Psoas muscle (tissue), 7 donors: ENCODE measurements at regions not wholly inside any gene's neighbourhood (a gene's known extent, or its start where the extent isn't known, plus 50 kb on each side); places are given as distances from the start of the nearest gene placed in this dataset.

Experiments
- ATAC-seq, 4 donors: fragments of 200-7000 bp; cut with Tn5 transposase; one replicate each; pipeline ENCODE4 v1.9.1; 2020; ENCODE audit warnings: moderate library complexity in 3 of 4, mild to moderate bottlenecking in 2 of 4
- DNase-seq, 2 donors: peaks; one replicate each; pipeline ENCODE4 v3.0.0-alpha.2; 2020
- H3K27ac ChIP-seq: fragments of 200-600 bp; one replicate; pipeline ENCODE4 v1.8.0; 2022
- H3K27me3 ChIP-seq, 3 donors: fragments of 200-600 bp in 1 of 3; one replicate each; pipeline versions ENCODE4 v1.6.1 to v1.8.0; 2013 to 2022; ENCODE audit warnings: low read length in 2 of 3, mild to moderate bottlenecking in 2 of 3, moderate library complexity in 1 of 3; ENCODE audit not compliant: insufficient read depth in 3 of 3
- H3K36me3 ChIP-seq, 2 donors: fragments of 200-600 bp in 1 of 2; one replicate each; pipeline versions ENCODE4 v1.6.1 to v1.8.0; 2013 to 2022; ENCODE audit warnings: low read depth in 1 of 2, mild to moderate bottlenecking in 1 of 2, moderate library complexity in 1 of 2; ENCODE audit not compliant: insufficient read depth in 1 of 2
- H3K4me1 ChIP-seq: fragments of 200-600 bp; one replicate; pipeline ENCODE4 v1.8.0; 2022
- H3K4me3 ChIP-seq: fragments of 200-600 bp; one replicate; pipeline ENCODE4 v1.8.0; 2022; ENCODE audit warnings: mild to moderate bottlenecking
- H3K9me3 ChIP-seq: fragments of 200-600 bp; one replicate; pipeline ENCODE4 v1.8.0; 2022
- WGBS, 3 donors: extraction: QIAGEN DNeasy Blood & Tissue Kit; methylation state at CpG; one replicate each; pipeline versions ENCODE4 v1.1.6 to v1.1.7; 2013; 5-methylcytosine and 5-hydroxymethylcytosine counted together
- intact Hi-C, 2 donors: fragments of 100-400 bp; cut with DNase I; formaldehyde crosslinking; loops; one replicate each; pipeline versions ENCODE4 v1.11.0 to v1.14.2; 2022
- TF ChIP-seq, protein P1 (sequence below): fragments of 200-600 bp; IDR thresholded peaks from one replicate; pipeline ENCODE4 v1.8.0; 2022; ENCODE audit warnings: antibody characterized with exemption
- donor health status: healthy with polysubstance abuse.
- donor health status: DM: no; HTN: no; CAD: no; lungs with moderate emphysema.
- donor health status: Bipolar disorder and iron deficiency.
- donor health status: healthy.
- donor health status: DM: yes; HTN: yes; CAD: no.
- donor health status: DM: no; HTN: no; CAD: no.
- donor health status: DM: yes; HTN: yes; CAD: no.

DNA sequence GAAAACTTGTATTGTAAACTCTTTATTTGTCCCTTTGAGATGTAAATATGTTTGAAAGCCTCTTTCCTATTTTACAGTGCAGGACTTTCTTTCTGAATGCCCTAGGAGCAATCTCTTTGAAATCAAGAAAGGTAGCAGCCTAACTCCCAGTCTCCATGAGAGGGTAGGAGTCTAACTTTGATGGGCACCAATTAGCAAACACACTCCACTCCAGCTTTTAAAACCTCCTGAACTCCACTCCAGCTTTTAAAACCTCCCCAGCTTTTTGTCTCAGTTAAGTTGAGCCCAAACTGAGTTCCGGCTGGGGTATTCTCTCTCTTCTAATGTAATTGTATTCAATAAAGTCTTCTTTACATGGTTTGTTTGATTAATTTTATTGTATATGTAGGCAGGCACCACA, 493.7 kb upstream of the CDH7 start:
- no peak overlapping the region for H3K27ac ChIP-seq
- no peak for DNase-seq
- no peaks in the 10 kb centered on the region for H3K9me3 ChIP-seq
- H3K27me3 ChIP-seq = no peaks in the 10 kb centered on the region
- ATAC-seq = no peak
- intact Hi-C loops = no loop called here
- WGBS, 3 donors = 20 to 34% (median 29%) methylated on average over 1 of the region's 1 CpG
- no peaks in the 10 kb centered on the region for H3K4me1 ChIP-seq
- H3K4me3 ChIP-seq = no peak overlapping the region
- TF ChIP-seq, protein P1, sequence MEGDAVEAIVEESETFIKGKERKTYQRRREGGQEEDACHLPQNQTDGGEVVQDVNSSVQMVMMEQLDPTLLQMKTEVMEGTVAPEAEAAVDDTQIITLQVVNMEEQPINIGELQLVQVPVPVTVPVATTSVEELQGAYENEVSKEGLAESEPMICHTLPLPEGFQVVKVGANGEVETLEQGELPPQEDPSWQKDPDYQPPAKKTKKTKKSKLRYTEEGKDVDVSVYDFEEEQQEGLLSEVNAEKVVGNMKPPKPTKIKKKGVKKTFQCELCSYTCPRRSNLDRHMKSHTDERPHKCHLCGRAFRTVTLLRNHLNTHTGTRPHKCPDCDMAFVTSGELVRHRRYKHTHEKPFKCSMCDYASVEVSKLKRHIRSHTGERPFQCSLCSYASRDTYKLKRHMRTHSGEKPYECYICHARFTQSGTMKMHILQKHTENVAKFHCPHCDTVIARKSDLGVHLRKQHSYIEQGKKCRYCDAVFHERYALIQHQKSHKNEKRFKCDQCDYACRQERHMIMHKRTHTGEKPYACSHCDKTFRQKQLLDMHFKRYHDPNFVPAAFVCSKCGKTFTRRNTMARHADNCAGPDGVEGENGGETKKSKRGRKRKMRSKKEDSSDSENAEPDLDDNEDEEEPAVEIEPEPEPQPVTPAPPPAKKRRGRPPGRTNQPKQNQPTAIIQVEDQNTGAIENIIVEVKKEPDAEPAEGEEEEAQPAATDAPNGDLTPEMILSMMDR = no peak
- H3K36me3 ChIP-seq = no peaks in the 10 kb centered on the region

DNA sequence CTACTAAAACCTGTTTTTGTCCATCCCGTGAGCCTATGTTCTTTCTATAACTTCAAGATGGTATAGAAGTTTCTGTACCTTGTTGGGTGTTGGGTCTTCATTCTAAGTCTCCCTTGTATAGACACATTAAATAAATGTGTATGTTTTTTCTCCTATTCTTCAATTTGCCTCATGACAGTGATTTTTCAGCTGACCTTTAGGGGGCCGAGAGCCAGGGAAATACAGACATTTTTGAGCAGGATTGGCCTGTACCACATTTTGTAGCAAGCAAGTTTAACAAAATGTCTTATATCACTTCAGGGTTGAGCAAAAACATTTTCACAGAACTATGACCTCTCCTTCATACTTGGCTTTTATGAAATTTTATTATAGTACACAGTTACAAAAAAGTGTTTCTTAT, 495.4 kb upstream of the CDH7 start:
- H3K4me3 ChIP-seq = no peak overlapping the region
- 75 to 82% (median 78%) methylated on average over 2 of the region's 2 CpGs for WGBS, 3 donors
- H3K27me3 ChIP-seq = no peaks in the 10 kb centered on the region
- TF ChIP-seq, protein P1 = no peak
- no peak for ATAC-seq
- DNase-seq = no peak
- no peaks in the 10 kb centered on the region for H3K9me3 ChIP-seq
- no peaks in the 10 kb centered on the region for H3K4me1 ChIP-seq
- H3K27ac ChIP-seq = no peak overlapping the region
- no peaks in the 10 kb centered on the region for H3K36me3 ChIP-seq
- intact Hi-C loops = no loop called here

DNA sequence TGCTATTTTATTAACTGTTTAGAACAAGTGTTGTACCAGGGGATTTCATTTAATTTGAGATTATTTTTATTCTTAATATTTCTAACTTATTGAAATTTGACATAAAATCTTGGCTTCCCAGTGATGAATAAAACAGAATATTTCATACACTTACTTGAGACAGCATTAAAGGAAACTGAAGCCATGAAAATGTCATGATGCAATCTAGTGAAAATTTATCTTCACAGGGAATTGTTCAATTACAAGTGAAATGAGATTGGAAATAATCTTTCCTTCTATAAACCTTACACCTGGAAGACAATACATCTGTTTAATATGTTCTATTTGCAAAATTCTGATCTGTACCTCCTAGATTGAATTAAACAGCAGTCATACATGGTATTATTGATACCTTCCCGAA, 511.0 kb upstream of the CDH7 start:
- intact Hi-C loops = no loop called here
- DNase-seq = no peak
- H3K4me3 ChIP-seq = no peak overlapping the region
- no peak for ATAC-seq
- no peaks in the 10 kb centered on the region for H3K27me3 ChIP-seq
- H3K4me1 ChIP-seq = no peaks in the 10 kb centered on the region
- H3K9me3 ChIP-seq = no peaks in the 10 kb centered on the region
- TF ChIP-seq, protein P1 = no peak
- WGBS, 3 donors = 88 to 95% (median 92%) methylated on average over 1 of the region's 1 CpG
- H3K36me3 ChIP-seq = no peaks in the 10 kb centered on the region
- no peak overlapping the region for H3K27ac ChIP-seq

DNA sequence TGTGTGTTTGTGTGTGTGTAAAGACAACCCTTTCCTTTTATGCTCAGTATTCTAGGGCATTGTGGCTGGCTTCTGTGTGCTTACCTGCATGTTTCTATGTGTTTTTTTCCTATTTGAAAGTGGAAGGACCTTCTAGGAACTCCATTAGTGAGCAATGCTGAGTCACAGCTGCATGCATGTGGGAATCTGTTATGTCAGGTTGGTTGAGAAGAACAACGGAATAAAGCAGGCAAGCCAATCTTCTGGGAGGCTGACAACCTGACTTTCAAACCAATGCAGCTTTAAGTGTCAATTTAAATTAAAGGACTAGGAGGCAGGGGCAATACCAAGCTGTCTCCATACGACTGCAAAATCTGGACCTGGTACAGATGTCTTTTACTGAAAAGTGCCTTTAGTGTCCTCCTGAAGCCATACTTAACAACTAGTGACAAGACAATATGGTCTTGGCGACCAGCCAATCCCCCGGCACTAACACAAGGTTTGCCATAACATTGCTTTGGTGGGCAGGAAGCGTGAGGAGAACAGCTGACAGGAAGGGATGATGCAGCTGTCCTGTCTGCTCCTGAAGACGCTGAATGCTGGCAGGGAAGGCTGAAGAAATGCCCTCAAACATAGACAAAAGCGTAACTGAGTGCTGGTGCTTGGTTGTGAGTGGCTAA, 514.7 kb upstream of the CDH7 start:
- TF ChIP-seq, protein P1 = no peak
- intact Hi-C loops = no loop called here
- Histone ChIP-seq H3K27ac (no peak overlapping the region), H3K4me3 (no peak overlapping the region), H3K27me3 (no peaks in the 10 kb centered on the region), H3K4me1 (no peaks in the 10 kb centered on the region), H3K9me3 (no peaks in the 10 kb centered on the region), H3K36me3 (no peaks in the 10 kb centered on the region)
- DNase-seq = no peak
- no peak for ATAC-seq
- WGBS, 3 donors = 6 to 11% (median 7%) methylated on average over 7 of the region's 7 CpGs

DNA sequence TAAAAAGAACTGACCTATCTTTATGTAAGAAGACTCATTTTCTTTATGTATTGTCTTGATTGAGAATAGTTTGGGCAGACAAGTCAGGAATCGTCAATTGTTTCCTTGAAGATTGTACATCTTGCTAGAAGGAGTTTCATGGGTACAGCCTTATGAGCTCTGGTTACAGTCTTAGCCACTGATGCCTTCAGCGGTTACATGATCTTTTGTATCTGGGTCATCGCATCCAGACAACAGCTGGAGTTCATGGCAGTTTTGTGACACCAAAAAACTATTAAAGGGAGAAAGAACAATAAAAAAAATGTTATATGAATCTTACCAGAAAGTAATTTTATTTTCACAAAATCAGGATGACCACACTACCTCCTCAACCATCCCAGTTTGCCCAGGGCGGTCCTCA, 520.5 kb upstream of the CDH7 start:
- DNase-seq (no peak), ATAC-seq (no peak)
- Histone ChIP-seq H3K9me3 (no peaks in the 10 kb centered on the region), H3K27me3 (no peaks in the 10 kb centered on the region), H3K36me3 (no peaks in the 10 kb centered on the region), H3K4me3 (no peak overlapping the region), H3K4me1 (no peaks in the 10 kb centered on the region), H3K27ac (no peak overlapping the region)
- whole genome bisulfite sequencing, 3 donors = 49 to 57% (median 54%) methylated on average over 4 of the region's 4 CpGs
- TF ChIP-seq, protein P1 = no peak
- intact Hi-C loops = no loop called here
